Stimulated activated CD4-positive, alpha-beta T cell treated with anti-CD3 and anti-CD28 coated beads, Interleukin-1b, Interleukin-23, amount 100 ng/mL, for 24 hours (primary cell): ENCODE measurements at regions not wholly inside any gene's neighbourhood (a gene's known extent, or its start where the extent isn't known, plus 50 kb on each side); places are given as distances from the start of the nearest gene placed in this dataset.

Source experiments
- DNase-seq, 4 experiments: peaks; one replicate each; pipeline ENCODE4 v3.0.0-alpha.2; 2020; ENCODE audit warnings: low read depth in 4 of 4, low spot score in 1 of 4

DNA sequence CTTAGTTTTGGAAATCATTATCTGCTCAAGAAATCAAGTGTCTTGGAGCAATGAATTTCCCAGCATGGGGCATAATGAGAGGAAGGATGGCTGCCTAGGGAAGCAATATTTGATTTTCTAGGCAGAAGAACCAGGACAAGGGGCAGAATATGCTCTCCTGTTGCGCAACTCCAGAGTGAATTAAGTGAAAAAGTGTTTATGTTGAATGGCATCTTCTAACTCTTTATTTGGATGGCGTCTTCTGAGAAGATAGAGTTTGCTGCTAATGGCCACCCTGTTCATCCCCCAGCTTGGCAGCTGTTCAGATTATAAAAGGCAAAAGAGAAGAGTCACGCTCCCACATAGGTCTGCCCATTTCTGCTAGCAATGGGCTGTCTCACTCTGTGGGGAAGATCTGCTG is 1278.1 kb downstream of the AACS start:
- DNase-seq: no peak

DNA sequence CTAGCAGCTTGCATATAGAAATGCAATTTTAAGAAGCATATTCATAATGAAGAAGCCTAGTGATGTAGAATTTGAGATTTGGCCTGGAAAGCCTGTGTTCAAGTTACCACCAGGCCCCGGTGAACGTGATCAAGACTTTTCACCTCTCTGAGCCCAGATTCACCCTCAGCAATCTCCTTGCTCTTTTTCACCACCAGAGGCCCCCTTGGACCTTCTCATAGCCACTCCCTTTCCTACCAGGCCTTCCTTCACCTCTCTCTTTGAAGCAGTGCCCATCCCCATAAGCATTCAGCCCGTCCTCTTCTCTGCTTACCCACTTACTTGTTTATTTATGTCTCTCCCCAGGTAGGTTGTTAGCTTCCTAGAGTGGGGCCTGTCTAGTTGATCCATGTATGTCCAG is 1280.9 kb downstream of the AACS start:
- no peak for DNase-seq

DNA sequence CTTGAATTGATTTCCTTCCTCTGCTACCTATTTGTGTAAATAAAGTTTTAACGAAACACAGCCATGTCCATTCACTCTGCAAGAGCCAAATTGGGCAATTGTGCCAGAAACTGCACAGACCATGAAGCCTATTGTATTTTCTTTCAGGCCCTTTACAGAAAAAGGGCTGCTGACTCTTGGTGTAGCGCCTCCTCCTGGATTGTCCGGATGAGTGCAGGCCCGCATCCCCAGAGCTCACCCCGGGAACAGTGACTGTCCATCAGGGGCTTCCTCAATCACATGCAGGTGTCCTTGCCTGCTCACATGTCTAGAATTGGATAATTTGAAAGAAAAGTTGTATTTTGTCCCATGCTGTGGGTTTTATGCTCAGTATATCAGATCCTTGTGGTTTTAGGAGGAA is 1282.2 kb downstream of the AACS start:
- DNase-seq: no peak

DNA sequence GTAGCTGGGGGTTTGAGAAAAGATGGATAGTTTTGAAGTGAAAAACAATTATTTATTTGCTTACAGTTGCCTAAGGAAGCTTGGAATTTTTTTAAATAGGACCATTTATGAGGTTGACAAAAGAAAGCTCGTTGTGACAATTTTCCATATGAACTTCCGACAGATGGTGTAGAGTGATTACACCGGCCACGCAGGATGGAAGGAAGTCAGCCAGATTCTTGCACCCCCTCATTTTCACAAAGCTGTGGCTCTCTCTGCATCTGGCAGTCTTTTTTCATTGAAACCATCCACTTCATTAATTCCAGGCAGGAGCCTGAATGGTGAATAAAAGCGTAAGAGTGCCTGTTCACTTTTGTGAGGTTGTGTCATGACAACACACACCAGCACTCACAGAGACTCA is 1284.1 kb downstream of the AACS start:
- no peak for DNase-seq

- no peak for DNase-seq
These were observed 1288.4 kb downstream of the AACS start for GRCh38 chr12:126353604-126354003.

DNA sequence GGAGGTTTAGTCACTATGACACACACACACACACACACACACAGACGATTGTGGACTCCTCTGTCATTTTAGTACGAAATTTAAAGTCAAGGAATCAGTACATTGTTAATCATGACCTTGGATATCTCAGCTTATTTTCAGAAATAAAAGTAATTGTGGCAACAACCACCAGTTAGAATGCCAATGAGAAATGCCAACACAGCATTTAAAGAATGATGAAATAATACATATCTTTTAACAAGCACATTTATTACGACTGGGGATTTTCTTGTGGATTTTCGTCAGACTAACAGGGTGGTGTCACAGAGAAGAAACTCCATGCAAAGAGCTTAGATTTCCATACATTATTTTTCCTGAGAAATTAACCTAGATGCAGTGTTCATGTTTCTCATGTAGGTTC is 1289.4 kb downstream of the AACS start:
- DNase-seq: no peak

GRCh38 chr12:126355346-126355745 is 1290.1 kb downstream of the AACS start:
- no peak for DNase-seq

- DNase-seq: no peak
These were observed 1293.6 kb downstream of the AACS start for GRCh38 chr12:126358806-126359205.

DNA sequence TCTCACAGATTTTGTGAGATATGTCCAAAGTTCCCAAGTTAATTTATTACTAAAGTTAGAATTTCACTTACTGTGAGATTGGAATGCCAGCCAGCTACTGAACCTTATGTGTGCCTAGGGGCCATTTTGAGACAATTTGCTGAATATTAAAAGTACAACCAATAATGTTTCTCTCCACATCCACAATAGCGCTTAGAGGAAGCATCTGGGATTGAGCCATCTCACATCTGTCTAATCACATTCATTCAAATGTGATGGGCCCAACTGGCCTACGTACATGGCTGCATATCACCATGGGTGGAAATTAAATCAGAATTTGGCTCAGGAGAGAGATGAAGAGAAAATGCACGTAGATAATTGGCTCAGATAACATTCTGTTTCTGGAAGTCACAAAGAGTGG is 1294.0 kb downstream of the AACS start:
- no peak for DNase-seq

GRCh38 chr12:126361804-126362203 is 1296.6 kb downstream of the AACS start:
- DNase-seq: no peak

- no peak for DNase-seq
These were observed 1297.3 kb downstream of the AACS start for GRCh38 chr12:126362493-126362892.

GRCh38 chr12:126362964-126363363 is 1297.7 kb downstream of the AACS start:
- DNase-seq: no peak

- no peak for DNase-seq
These were observed 1304.5 kb downstream of the AACS start for GRCh38 chr12:126369487-126370463.

GRCh38 chr12:126383506-126383905 is 1318.3 kb downstream of the AACS start:
- no peak for DNase-seq

- DNase-seq: no peak
These were observed 1318.9 kb downstream of the AACS start for GRCh38 chr12:126384026-126384564.

- no peak for DNase-seq
These were observed 1320.5 kb downstream of the AACS start for GRCh38 chr12:126385785-126386184.

DNA sequence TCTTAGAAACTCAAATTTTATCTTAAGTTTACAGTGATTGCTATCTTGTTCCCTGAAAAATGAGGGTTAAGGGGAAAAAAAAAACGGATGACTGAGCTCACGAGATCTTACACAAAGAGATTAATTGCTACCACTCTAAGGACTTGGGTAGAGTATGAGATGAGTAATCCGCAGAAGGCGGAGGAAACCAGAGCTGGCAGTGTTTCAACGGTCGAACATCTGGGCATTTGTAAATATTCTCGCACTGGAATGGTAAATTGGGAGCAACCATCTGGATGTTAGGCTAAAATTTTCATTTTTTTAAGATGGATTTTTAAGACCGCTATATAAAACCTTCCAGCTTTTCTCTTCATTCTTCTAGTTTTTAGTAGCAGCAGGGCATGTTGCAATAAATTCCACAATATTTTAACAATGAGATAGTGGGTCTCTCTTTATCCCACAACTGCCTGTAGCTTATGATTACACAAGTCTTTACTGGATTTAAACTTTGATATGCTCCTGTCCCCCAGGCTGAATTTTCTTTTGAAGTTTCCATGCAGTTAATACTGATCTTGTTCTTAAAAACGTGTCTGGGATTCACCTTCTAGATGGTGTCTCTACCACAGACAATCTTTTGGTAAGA is 1324.1 kb downstream of the AACS start:
- no peak for DNase-seq

DNA sequence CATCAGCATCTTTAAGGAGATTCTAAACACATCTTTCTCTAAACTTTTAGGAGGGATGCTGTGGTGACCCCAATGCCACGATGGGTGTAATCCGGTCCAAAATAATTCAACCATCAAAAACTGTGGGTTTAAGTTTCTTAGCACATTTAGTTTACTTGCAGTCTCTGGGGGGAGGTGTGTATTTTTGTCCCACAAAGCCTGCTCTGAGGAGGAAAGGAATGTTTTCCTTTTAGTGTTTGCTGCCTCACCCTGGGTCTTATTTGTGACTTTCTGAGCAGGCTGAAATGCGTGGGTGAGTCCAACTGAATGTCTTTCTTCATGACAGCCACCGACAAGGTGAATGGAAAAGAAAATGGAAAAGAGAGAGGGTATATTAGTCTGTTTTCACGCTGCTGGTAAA is 1324.7 kb downstream of the AACS start:
- no peak for DNase-seq

GRCh38 chr12:126390969-126391566 is 1325.8 kb downstream of the AACS start:
- DNase-seq: no peak

DNA sequence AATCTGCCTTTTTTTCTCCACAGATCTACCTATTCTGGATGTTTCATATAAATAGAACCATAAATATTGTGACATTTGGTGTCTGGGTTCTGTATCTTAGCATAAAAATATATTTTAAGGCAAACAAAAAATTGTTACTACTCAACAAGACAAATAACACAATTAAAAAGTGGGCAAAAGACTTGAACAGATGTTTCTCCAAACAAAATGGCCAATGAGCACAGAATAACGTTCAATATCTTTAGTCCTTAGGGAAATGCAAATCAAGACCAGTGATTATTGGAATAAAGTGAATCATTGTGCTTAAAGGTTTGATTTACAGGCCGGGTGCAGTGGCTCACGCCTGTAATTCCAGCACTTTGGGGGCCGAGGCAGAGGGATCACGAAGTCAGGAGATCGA is 1331.3 kb downstream of the AACS start:
- no peak for DNase-seq

DNA sequence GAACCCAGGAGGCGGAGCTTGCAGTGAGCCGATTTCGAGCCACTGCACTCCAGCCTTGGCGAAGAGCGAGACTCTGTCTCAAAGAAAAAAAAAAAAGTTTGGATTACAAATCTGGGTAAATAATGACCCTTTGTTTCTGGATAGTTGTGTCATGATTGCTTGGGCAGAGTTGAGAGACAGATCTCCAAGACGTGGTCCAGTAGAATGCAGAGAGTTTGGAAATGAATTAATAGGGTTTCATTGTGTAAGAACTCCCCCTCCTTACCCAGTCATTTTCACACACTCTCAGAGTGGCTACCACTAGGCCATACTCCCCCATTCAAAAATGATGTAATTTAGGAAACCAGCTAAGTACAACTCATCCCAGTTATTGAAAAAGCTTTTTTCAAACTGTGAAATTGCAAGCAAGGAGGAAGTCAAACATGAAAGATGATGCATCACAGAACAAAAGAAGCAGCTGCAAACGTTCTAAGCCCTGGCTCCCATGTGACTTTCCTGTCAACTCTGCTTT is 1331.9 kb downstream of the AACS start:
- no peak for DNase-seq

- DNase-seq: no peak
These were observed 1332.4 kb downstream of the AACS start for GRCh38 chr12:126397660-126398059.
